Endothelial cell of umbilical vein (primary cell): ENCODE measurements at regions not wholly inside any gene's neighbourhood (a gene's known extent, or its start where the extent isn't known, plus 50 kb on each side); places are given as distances from the start of the nearest gene placed in this dataset.

Experiments used
- BruUV-seq: library from RNA; stranded (reverse); fragments of 400-500 nt; replicated peaks from 2 replicates; lab custom pipeline; 2021; lab: Mats Ljungman, UMichigan
- CTCF ChIA-PET: fragments of 300-600, 350-600 bp; sonication (Branson Sonifier 250); formaldehyde crosslinking; loops from one replicate; lab custom pipeline; 2021; ENCODE audit warnings: antibody characterized with exemption, inconsistent platforms; lab: Charles Lee
- POLR2A ChIA-PET: fragments of 300-600, 350-600 bp; sonication (Branson Sonifier 250); formaldehyde crosslinking; loops from one replicate; lab custom pipeline; 2021; ENCODE audit warnings: antibody characterized with exemption, inconsistent platforms; lab: Charles Lee
- DNase-seq: peaks from one replicate; pipeline ENCODE4 v3.0.0-alpha.2; 2011; ENCODE audit warnings: low read depth, low spot score
- FAIRE-seq: peaks from 2 replicates; lab custom pipeline; 2011; peaks lifted over from hg19 to GRCh38; lab: Jason Lieb, UNC
- H2AFZ ChIP-seq: 2 replicates; pipeline ENCODE4 v1.6.0; 2012; ENCODE audit warnings: low read depth, low read length, control low read depth, inconsistent platforms
- H3K27ac ChIP-seq: 2 replicates; pipeline ENCODE4 v1.5.1; 2011; ENCODE audit warnings: low read depth, mild to moderate bottlenecking, control low read depth, low read length, moderate library complexity; ENCODE audit not compliant: insufficient read depth
- H3K27me3 ChIP-seq, 2 experiments: 2 replicates each; pipeline versions ENCODE4 v1.6.0 to v1.6.1; 2011; ENCODE audit warnings: low read length in 2 of 2, mixed read lengths in 1 of 2; ENCODE audit not compliant: control insufficient read depth in 2 of 2, insufficient read depth in 2 of 2
- H3K36me3 ChIP-seq, 2 experiments: 2 replicates in 1 of 2; 3 replicates in 1 of 2; pipeline ENCODE4 v1.5.1; 2011; ENCODE audit warnings: low read length in 2 of 2, mild to moderate bottlenecking in 1 of 2, moderate library complexity in 1 of 2; ENCODE audit not compliant: control insufficient read depth in 2 of 2, insufficient read depth in 2 of 2; ENCODE audit errors: extremely low read depth in 1 of 2
- H3K4me1 ChIP-seq: 3 replicates; pipeline ENCODE4 v1.5.1; 2011; ENCODE audit warnings: mild to moderate bottlenecking, low read length; ENCODE audit not compliant: control insufficient read depth, insufficient read depth; ENCODE audit errors: extremely low read depth
- H3K4me2 ChIP-seq: 2 replicates; pipeline ENCODE4 v1.6.1; 2011; ENCODE audit warnings: low read length, control low read depth, mixed read lengths; ENCODE audit not compliant: insufficient read depth
- H3K4me3 ChIP-seq, 3 experiments: fragments of 200-600 bp in 1 of 3; sonication (generic), shearing (Covaris generic) in 1 of 3; replicated peaks in 1 of 3; 2 replicates each; pipeline ENCODE4 v1.5.1; 2011 to 2016; ENCODE audit warnings: control low read depth in 3 of 3, low read length in 3 of 3, mild to moderate bottlenecking in 2 of 3, inconsistent platforms in 1 of 3, low read depth in 1 of 3, moderate library complexity in 1 of 3; ENCODE audit not compliant: insufficient read depth in 1 of 3
- H3K79me2 ChIP-seq: 2 replicates; pipeline ENCODE4 v1.6.0; 2012; ENCODE audit warnings: low read length, inconsistent platforms; ENCODE audit not compliant: control insufficient read depth, insufficient read depth
- H3K9ac ChIP-seq: replicated peaks from 2 replicates; pipeline ENCODE3; 2011; ENCODE audit warnings: low read length, control low read depth; ENCODE audit not compliant: insufficient read depth; ENCODE audit errors: extremely low read depth
- H3K9me1 ChIP-seq: replicated peaks from 3 replicates; pipeline ENCODE4 v1.6.0; 2011; ENCODE audit warnings: mild to moderate bottlenecking, low read length; ENCODE audit not compliant: control insufficient read depth, insufficient read depth; ENCODE audit errors: extremely low read depth
- H3K9me3 ChIP-seq: replicated peaks from 2 replicates; pipeline ENCODE4 v1.5.1; 2012; ENCODE audit warnings: low read length, inconsistent platforms; ENCODE audit not compliant: control insufficient read depth, insufficient read depth
- H4K20me1 ChIP-seq: replicated peaks from 2 replicates; pipeline ENCODE3; 2011; ENCODE audit warnings: mild to moderate bottlenecking, low read length; ENCODE audit not compliant: control insufficient read depth, insufficient read depth; ENCODE audit errors: extremely low read depth
- EZH2 ChIP-seq: IDR thresholded peaks from 2 replicates; pipeline ENCODE4 v1.6.1; 2012; ENCODE audit warnings: borderline replicate concordance, low read depth, mild to moderate bottlenecking, moderate library complexity, low read length, inconsistent platforms; ENCODE audit not compliant: severe bottlenecking
- FOS ChIP-seq: IDR thresholded peaks from 2 replicates; pipeline ENCODE4 v1.6.1; 2011; ENCODE audit warnings: mild to moderate bottlenecking, low read length, moderate library complexity, borderline replicate concordance; ENCODE audit not compliant: insufficient read depth
- GATA2 ChIP-seq: IDR thresholded peaks from 2 replicates; pipeline ENCODE4 v1.7.0; 2011; ENCODE audit warnings: low read depth, mild to moderate bottlenecking, moderate library complexity, mixed read lengths, low read length; ENCODE audit not compliant: insufficient read length, insufficient read depth
- JUN ChIP-seq: IDR thresholded peaks from 2 replicates; pipeline ENCODE4 v1.6.1; 2011; ENCODE audit warnings: borderline replicate concordance, low read depth; ENCODE audit not compliant: insufficient read length, insufficient read depth
- POLR2A ChIP-seq: IDR thresholded peaks from 2 replicates; pipeline ENCODE4 v1.6.1; 2012; ENCODE audit warnings: low read depth, mild to moderate bottlenecking, control low read depth, low read length
- POLR2AphosphoS5 ChIP-seq: IDR thresholded peaks from 2 replicates; pipeline ENCODE4 v1.6.1; 2012; ENCODE audit warnings: low read depth, mild to moderate bottlenecking, control low read depth, low read length, moderate library complexity; ENCODE audit not compliant: insufficient read depth
- dilution Hi-C: fragments of 300-500 bp; cut with MboI; formaldehyde crosslinking; loops from one replicate; pipeline ENCODE4 v1.15.0; 2019; ENCODE audit warnings: low sequenced_read_pairs; ENCODE audit not compliant: extremely low pct_ligation_motif_present
- intact Hi-C: fragments of 100-400 bp; cut with micrococcal nuclease; formaldehyde crosslinking; loops from one replicate; pipeline ENCODE4 v1.10.0; 2022
- TF ChIP-seq, protein P1 (sequence below): IDR thresholded peaks from 2 replicates; pipeline ENCODE4 v1.6.1; 2011; ENCODE audit not compliant: insufficient read depth, insufficient read length

DNA sequence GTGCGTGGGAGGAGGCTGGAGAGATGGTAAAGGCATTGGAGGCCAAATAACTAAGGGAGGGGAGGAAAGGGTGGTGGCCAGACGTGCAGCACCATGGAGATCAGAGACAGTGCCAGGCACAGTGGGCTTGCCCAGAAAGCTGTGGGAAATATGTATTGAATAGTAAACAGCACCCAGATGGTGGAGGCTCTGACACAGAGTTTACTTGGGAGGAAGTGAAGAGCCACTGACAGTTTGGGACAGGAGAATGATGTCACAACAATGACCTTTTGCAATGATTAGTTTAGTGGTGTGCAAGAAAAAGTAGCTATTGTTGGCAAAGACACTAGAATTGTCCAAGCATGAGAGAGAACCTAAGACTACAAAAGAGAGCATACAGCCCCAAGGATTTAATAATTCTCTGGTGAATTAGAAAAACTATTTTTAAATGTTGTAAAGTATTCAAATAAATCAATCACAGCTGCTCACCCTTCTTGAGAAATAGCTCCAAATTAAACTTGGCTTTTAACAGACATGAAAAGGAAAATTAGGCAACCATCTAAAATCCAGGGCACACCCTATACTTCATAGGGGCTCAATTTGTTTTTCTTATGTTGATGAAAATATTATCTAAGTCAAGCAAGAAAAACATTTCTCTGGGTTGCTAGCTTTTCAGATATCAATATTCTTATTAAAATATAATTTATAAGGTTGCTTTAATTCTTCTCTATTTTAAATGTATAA is 458.7 kb upstream of the HNRNPA3 start:
- no peak overlapping the region for H2AFZ ChIP-seq
- no TSS peak for BruUV-seq
- no peaks in the 10 kb centered on the region for H3K9me3 ChIP-seq
- intact Hi-C loops = no loop called here
- no peak overlapping the region for H3K27ac ChIP-seq
- POLR2A ChIA-PET = no interaction called here
- TF ChIP-seq, protein P1, sequence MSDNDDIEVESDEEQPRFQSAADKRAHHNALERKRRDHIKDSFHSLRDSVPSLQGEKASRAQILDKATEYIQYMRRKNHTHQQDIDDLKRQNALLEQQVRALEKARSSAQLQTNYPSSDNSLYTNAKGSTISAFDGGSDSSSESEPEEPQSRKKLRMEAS = no peak
- TF ChIP-seq POLR2A (no peak), EZH2 (no peak), POLR2AphosphoS5 (no peak), JUN (no peak)
- H3K4me1 ChIP-seq = no peaks in the 10 kb centered on the region
- peaks cover 0 to 2% of the 10 kb centered on the region in 2 experiments for H3K27me3 ChIP-seq
- H3K4me3 ChIP-seq = no peak overlapping the region
- FAIRE-seq (no peak), DNase-seq (no peak)
- H3K36me3 ChIP-seq = no peaks in the 10 kb centered on the region
- CTCF ChIA-PET = interaction anchor here (1.4 kb wide), 1 partner anchor 10 kb away, joined by 4 read pairs; no protein-coding TSS in a partner anchor
- no peak overlapping the region for H3K9ac ChIP-seq
- no peak overlapping the region for H3K4me2 ChIP-seq
- no peaks in the 10 kb centered on the region for H3K79me2 ChIP-seq
- dilution Hi-C loops = no loop called here
- no peaks in the 10 kb centered on the region for H4K20me1 ChIP-seq
- H3K9me1 ChIP-seq = no peaks in the 10 kb centered on the region

DNA sequence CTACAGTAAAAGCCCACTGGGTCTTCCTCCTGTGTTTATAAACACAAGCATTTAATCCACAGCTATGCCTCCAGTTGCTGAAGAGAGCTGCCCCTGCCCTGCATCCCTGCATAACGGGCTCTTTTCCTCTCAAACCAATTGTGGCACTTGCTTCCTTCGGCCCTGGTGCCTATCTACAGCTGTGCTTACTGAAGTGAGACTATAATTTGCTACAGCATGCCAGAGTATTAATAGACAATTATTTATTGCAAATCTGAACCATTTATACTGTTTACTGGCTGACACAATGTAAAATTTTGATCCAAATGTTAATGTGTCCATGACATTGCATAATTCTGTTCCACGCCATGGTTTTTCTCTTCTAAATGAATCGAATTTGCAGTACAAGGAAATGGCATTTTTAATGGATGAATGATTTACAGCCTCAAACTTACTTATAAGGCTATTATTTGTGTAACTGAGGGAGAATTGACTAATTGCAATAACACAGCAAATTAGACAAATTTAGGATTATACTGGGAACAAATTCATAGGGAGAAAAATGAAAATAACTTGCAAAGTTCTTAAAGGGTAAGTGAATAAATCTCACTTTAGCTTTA is 457.0 kb upstream of the HNRNPA3 start:
- Histone ChIP-seq H2AFZ (no peak overlapping the region), H3K27ac (no peak overlapping the region), H3K4me2 (no peak overlapping the region), H3K4me3 (no peak overlapping the region), H3K36me3 (no peaks in the 10 kb centered on the region), H3K9ac (no peak overlapping the region), H3K27me3 (peaks cover 0 to 2% of the 10 kb centered on the region in 2 experiments), H4K20me1 (no peaks in the 10 kb centered on the region), H3K9me1 (no peaks in the 10 kb centered on the region), H3K79me2 (no peaks in the 10 kb centered on the region), H3K9me3 (no peaks in the 10 kb centered on the region), H3K4me1 (no peaks in the 10 kb centered on the region)
- TF ChIP-seq POLR2A (no peak), EZH2 (no peak), FOS (no peak), GATA2 (no peak), JUN (no peak)
- CTCF ChIA-PET = interaction anchor here (0.7 kb wide), 1 partner anchor 59 kb away, joined by 3 read pairs; no protein-coding TSS in a partner anchor
- intact Hi-C loops = no loop called here
- FAIRE-seq (no peak), DNase-seq (no peak)
- dilution Hi-C loops = no loop called here
- no TSS peak for BruUV-seq
- POLR2A ChIA-PET = no interaction called here
